ENCODE measurements at regions not wholly inside any gene's neighbourhood (a gene's known extent, or its start where the extent isn't known, plus 50 kb on each side); places are given as distances from the start of the nearest gene placed in this dataset.

DNA sequence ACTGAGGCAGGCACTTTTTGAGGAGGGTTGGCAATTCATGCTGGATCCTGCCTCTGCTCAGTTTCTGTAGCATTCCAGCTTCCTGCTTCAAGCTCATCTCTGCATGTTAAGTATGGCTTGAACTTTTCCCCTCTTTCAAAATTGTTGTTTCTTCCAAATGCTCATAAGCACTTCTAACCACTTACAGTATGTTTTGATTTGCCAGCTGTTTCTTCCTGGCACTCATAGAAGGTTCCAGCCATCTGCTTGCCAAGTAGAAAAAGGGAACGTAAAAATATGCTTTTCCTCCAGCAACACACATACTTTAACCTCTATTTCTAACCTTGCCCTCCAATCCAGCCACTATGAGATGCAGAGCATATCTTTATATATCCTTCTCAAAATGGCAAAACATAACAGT is 692.6 kb upstream of the COBL start:
- CTCF ChIA-PET (ENCODE audit: partially characterized antibody) = interaction anchor here (0.6 to 1.9 kb wide), 3 partner anchors 9 to 437 kb away, joined by 3 to 7 read pairs (median 3); no protein-coding TSS in a partner anchor

More for the DNA sequence above, 692.6 kb upstream of the COBL start:
- no peaks in the 10 kb centered on the region for H3K79me2 ChIP-seq (ENCODE audit: control insufficient read depth in 1 of 2, insufficient read depth in 2 of 2, low read length in 2 of 2)
- H4K8ac ChIP-seq (ENCODE audit: extremely low read depth, insufficient read depth, low read length) = no peak overlapping the region
- H2BK15ac ChIP-seq (ENCODE audit: low read length) = no peak overlapping the region
- H3K23ac ChIP-seq (ENCODE audit: insufficient read length) = no peak overlapping the region
- FAIRE-seq (no peak), DNase-seq (ENCODE audit: low read depth in 1 of 2, low spot score in 2 of 2) (no peak)
- H3K14ac ChIP-seq (ENCODE audit: insufficient read length) = no peak overlapping the region
- no peak overlapping the region for H2AK5ac ChIP-seq (ENCODE audit: low read depth, low read length)
- H3K79me1 ChIP-seq (ENCODE audit: low read depth, low read length) = no peaks in the 10 kb centered on the region
- POLR2A ChIA-PET (ENCODE audit: partially characterized antibody) = no interaction called here
- no peak overlapping the region for H3K4ac ChIP-seq (replicated peaks; ENCODE audit: insufficient read length, low read depth, low read length)
- TF ChIP-seq SIN3A (conservative IDR thresholded peaks at IDR 0.05 in 1 of 2, IDR thresholded peaks at IDR 0.05 in 1 of 2; ENCODE audit: low read depth in 1 of 2, low read length in 2 of 2) = no peak
- TF ChIP-seq BCL11A (IDR thresholded peaks at IDR 0.05; ENCODE audit: low read depth in 2 of 2, low read length in 2 of 2) = no peak
- no peak for TF ChIP-seq POLR2A (IDR thresholded peaks at IDR 0.05; ENCODE audit: control extremely low read depth in 1 of 2, low read depth in 2 of 2, low read length in 2 of 2)
- TF ChIP-seq SP2 (IDR thresholded peaks at IDR 0.05; ENCODE audit: low read length) = no peak
- TF ChIP-seq GABPA (IDR thresholded peaks at IDR 0.05; ENCODE audit: borderline replicate concordance, insufficient read depth, low read length) = no peak
- no peak for TF ChIP-seq RBBP5 (IDR thresholded peaks at IDR 0.05; ENCODE audit: borderline replicate concordance, low read depth, low read length)
- TF ChIP-seq KDM5A (IDR thresholded peaks at IDR 0.05; ENCODE audit: low read length) = no peak
- no peak overlapping the region for H3K27ac ChIP-seq (ENCODE audit: low read depth, low read length)
- H3K4me2 ChIP-seq (ENCODE audit: insufficient read depth in 1 of 2, low read depth in 2 of 2, low read length in 2 of 2) = no peak overlapping the region
- H4K20me1 ChIP-seq (replicated peaks in 1 of 2; ENCODE audit: control insufficient read depth in 1 of 2, insufficient read depth in 2 of 2, low read length in 2 of 2) = no peaks in the 10 kb centered on the region
- H3K27me3 ChIP-seq (replicated peaks in 1 of 4; ENCODE audit: control insufficient read depth in 3 of 4, extremely low read depth in 1 of 4, insufficient read depth in 3 of 4, low read length in 3 of 4) = no peaks in the 10 kb centered on the region
- no peak overlapping the region for H2BK12ac ChIP-seq (ENCODE audit: low read depth, low read length)
- H3K36me3 ChIP-seq (ENCODE audit: control insufficient read depth in 2 of 4, insufficient read depth in 4 of 4, low read length in 3 of 4) = no peaks in the 10 kb centered on the region
- H3K4me3 ChIP-seq (ENCODE audit: extremely low read depth in 1 of 4, insufficient read depth in 2 of 4, low read depth in 3 of 4, low read length in 4 of 4) = no peak overlapping the region
- H2BK5ac ChIP-seq (ENCODE audit: low read depth, low read length) = no peak overlapping the region
- H4K5ac ChIP-seq (ENCODE audit: insufficient read length, low read depth, low read length) = no peak overlapping the region
- H3K56ac ChIP-seq (replicated peaks; ENCODE audit: insufficient read length, low read depth, low read length) = no peak overlapping the region
- peaks cover 0 to 4% (median 0%) of the 10 kb centered on the region in 4 experiments; a peak in 2 of 7 replicates for H3K4me1 ChIP-seq (replicated peaks in 1 of 4; ENCODE audit: control insufficient read depth in 3 of 4, insufficient read depth in 4 of 4, low read length in 3 of 4)
- H3K9me3 ChIP-seq (ENCODE audit: insufficient read depth in 2 of 2, low read depth in 1 of 2, low read length in 1 of 2) = no peaks in the 10 kb centered on the region
- no peak overlapping the region for H3K18ac ChIP-seq (ENCODE audit: extremely low read depth, low read length)
- peak overlapping the region; percentile 7; the same call in 1 of the 2 replicates for H2AFZ ChIP-seq (ENCODE audit: low read length)
- no peak overlapping the region for H4K91ac ChIP-seq (replicated peaks; ENCODE audit: insufficient read length, low read length)
- no peak overlapping the region for H2BK120ac ChIP-seq (replicated peaks; ENCODE audit: low read depth, low read length)
- no peaks in the 10 kb centered on the region for H3K23me2 ChIP-seq (ENCODE audit: low read depth, low read length)
- 95% methylated on average over 1 of the region's 1 CpG; no CpG with 5 or more reads in 1 of the 2 experiments for WGBS, 2 experiments (ENCODE audit: extremely low coverage in 1 of 2, insufficient coverage in 1 of 2, insufficient read length in 1 of 2, insufficient replicate concordance in 2 of 2, low coverage in 1 of 2, low lambda C conversion rate in 2 of 2, missing lambda C conversion rate in 1 of 2)
- no peak overlapping the region for H2BK20ac ChIP-seq (ENCODE audit: low read length)
- H3K9ac ChIP-seq (replicated peaks in 1 of 4; ENCODE audit: extremely low read depth in 1 of 4, low read depth in 3 of 4, low read length in 3 of 4) = no peak overlapping the region

All from H1 (cell line).